OCI-LY7 (cell line): ENCODE measurements at regions not wholly inside any gene's neighbourhood (a gene's known extent, or its start where the extent isn't known, plus 50 kb on each side); places are given as distances from the start of the nearest gene placed in this dataset.

Experiments
- BruUV-seq: library from RNA; stranded (reverse); fragments of 400-500 nt; replicated peaks from 2 replicates; lab custom pipeline; 2021; lab: Mats Ljungman, UMichigan
- CTCF ChIA-PET: fragments of 300-600 bp; sonication (Branson Sonifier 250); formaldehyde crosslinking; loops from one replicate; lab custom pipeline; 2022; ENCODE audit warnings: antibody characterized with exemption; ENCODE audit not compliant: unreplicated experiment; lab: Charles Lee
- POLR2A ChIA-PET: fragments of 300-600 bp; sonication (Branson Sonifier 250); formaldehyde crosslinking; loops from one replicate; lab custom pipeline; 2022; ENCODE audit warnings: antibody characterized with exemption; lab: Charles Lee
- DNase-seq: peaks from one replicate; pipeline ENCODE4 v3.0.0-alpha.2; 2015; ENCODE audit warnings: low spot score
- H2AFZ ChIP-seq: fragments of 200-600 bp; sonication (generic), shearing (Covaris generic); 2 replicates; pipeline ENCODE4 v1.6.1; 2014; ENCODE audit warnings: mild to moderate bottlenecking, antibody characterized with exemption, low read length, moderate library complexity
- H3K27ac ChIP-seq: fragments of 200-600 bp; sonication (generic); 2 replicates; pipeline ENCODE4 v1.5.1; 2014; ENCODE audit warnings: mixed run types, low read depth, mild to moderate bottlenecking, moderate library complexity, low read length, inconsistent platforms; ENCODE audit not compliant: poor library complexity, severe bottlenecking
- H3K36me3 ChIP-seq: fragments of 200-600 bp; sonication (generic); 2 replicates; pipeline ENCODE4 v1.6.1; 2014; ENCODE audit warnings: mild to moderate bottlenecking, antibody characterized with exemption, low read length, moderate library complexity, mixed read lengths; ENCODE audit not compliant: insufficient read depth
- H3K4me1 ChIP-seq: fragments of 200-600 bp; sonication (generic); 2 replicates; pipeline ENCODE4 v1.5.1; 2014; ENCODE audit warnings: mild to moderate bottlenecking, low read length; ENCODE audit not compliant: insufficient read depth, poor library complexity, severe bottlenecking
- H3K4me2 ChIP-seq: fragments of 200-600 bp; sonication (generic); 2 replicates; pipeline ENCODE4 v1.6.1; 2014; ENCODE audit warnings: mild to moderate bottlenecking, low read length
- H3K4me3 ChIP-seq: fragments of 200-600 bp; sonication (generic); 2 replicates; pipeline ENCODE4 v1.5.1; 2014; ENCODE audit warnings: mild to moderate bottlenecking, low read depth, low read length; ENCODE audit not compliant: poor library complexity, severe bottlenecking
- H3K79me2 ChIP-seq: fragments of 200-600 bp; sonication (generic); 2 replicates; pipeline ENCODE4 v1.6.1; 2016; ENCODE audit warnings: low read depth, mild to moderate bottlenecking, low read length, moderate library complexity, mixed read lengths; ENCODE audit not compliant: insufficient read depth
- H3K9me2 ChIP-seq: fragments of 200-600 bp; sonication (generic); 2 replicates; pipeline ENCODE4 v1.6.1; 2016; ENCODE audit warnings: mild to moderate bottlenecking, low read length, mixed read lengths; ENCODE audit not compliant: insufficient read depth
- H3K9me3 ChIP-seq: fragments of 200-600 bp; sonication (generic); 2 replicates; pipeline ENCODE4 v1.6.1; 2014; ENCODE audit warnings: mild to moderate bottlenecking, mixed run types, low read length, mixed read lengths
- H4K20me1 ChIP-seq: fragments of 200-600 bp; sonication (generic); 2 replicates; pipeline ENCODE4 v1.6.1; 2014; ENCODE audit warnings: mild to moderate bottlenecking, antibody characterized with exemption, low read length, moderate library complexity, mixed read lengths; ENCODE audit not compliant: insufficient read depth
- EZH2phosphoT487 ChIP-seq: fragments of 200-600 bp; sonication (generic); IDR thresholded peaks from 2 replicates; pipeline ENCODE4 v1.6.1; 2018; ENCODE audit warnings: low read depth, borderline replicate concordance, mild to moderate bottlenecking, mixed run types, antibody characterized with exemption, low read length, moderate library complexity, mixed read lengths
- intact Hi-C: fragments of 100-400 bp; cut with micrococcal nuclease; formaldehyde crosslinking; loops from one replicate; pipeline ENCODE4 v1.10.0; 2022; ENCODE audit not compliant: unreplicated experiment
- TF ChIP-seq, protein P1 (sequence below): fragments of 200-600 bp; sonication (generic); conservative IDR thresholded peaks from 2 replicates; pipeline ENCODE4 v1.5.1; 2014; ENCODE audit warnings: mild to moderate bottlenecking, antibody characterized with exemption, low read length, moderate library complexity, mixed read lengths

DNA sequence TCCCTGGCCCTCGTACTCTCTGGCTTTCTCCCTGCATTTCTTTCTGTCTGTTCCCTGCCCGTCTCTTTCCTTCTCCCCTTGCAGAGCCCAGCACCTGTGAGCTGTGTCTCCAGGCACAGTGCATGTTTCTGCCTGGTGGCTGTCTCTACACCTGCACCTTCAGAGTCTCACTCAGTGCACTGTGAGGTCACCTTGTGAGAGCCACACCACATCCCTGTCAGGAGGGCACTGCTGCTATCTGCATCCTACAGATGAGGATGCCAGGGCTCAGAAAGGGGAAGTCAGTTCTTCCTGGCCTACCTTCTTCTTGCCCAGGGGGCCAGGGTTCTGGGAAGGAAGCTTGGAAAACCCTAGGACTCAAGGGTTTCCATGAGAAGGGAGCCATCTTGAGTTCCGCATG is 69.7 kb upstream of the NEURL1B start:
- Histone ChIP-seq H3K27ac (no peak overlapping the region), H3K9me2 (no peaks in the 10 kb centered on the region), H3K4me2 (no peak overlapping the region), H3K4me3 (no peak overlapping the region), H3K4me1 (no peaks in the 10 kb centered on the region), H3K9me3 (no peaks in the 10 kb centered on the region), H3K36me3 (no peaks in the 10 kb centered on the region), H3K79me2 (no peaks in the 10 kb centered on the region), H2AFZ (no peak overlapping the region), H4K20me1 (no peaks in the 10 kb centered on the region)
- TF ChIP-seq, protein P1, sequence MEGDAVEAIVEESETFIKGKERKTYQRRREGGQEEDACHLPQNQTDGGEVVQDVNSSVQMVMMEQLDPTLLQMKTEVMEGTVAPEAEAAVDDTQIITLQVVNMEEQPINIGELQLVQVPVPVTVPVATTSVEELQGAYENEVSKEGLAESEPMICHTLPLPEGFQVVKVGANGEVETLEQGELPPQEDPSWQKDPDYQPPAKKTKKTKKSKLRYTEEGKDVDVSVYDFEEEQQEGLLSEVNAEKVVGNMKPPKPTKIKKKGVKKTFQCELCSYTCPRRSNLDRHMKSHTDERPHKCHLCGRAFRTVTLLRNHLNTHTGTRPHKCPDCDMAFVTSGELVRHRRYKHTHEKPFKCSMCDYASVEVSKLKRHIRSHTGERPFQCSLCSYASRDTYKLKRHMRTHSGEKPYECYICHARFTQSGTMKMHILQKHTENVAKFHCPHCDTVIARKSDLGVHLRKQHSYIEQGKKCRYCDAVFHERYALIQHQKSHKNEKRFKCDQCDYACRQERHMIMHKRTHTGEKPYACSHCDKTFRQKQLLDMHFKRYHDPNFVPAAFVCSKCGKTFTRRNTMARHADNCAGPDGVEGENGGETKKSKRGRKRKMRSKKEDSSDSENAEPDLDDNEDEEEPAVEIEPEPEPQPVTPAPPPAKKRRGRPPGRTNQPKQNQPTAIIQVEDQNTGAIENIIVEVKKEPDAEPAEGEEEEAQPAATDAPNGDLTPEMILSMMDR = no peak
- TF ChIP-seq EZH2phosphoT487 = no peak
- intact Hi-C loops = no loop called here
- DNase-seq = no peak
- ChIA-PET POLR2A (interaction anchor here (0.6 to 1.2 kb wide), 2 partner anchors 35 to 206 kb away, joined by 3 to 6 read pairs; no protein-coding TSS in a partner anchor), CTCF (no interaction called here)
- no TSS peak for BruUV-seq

DNA sequence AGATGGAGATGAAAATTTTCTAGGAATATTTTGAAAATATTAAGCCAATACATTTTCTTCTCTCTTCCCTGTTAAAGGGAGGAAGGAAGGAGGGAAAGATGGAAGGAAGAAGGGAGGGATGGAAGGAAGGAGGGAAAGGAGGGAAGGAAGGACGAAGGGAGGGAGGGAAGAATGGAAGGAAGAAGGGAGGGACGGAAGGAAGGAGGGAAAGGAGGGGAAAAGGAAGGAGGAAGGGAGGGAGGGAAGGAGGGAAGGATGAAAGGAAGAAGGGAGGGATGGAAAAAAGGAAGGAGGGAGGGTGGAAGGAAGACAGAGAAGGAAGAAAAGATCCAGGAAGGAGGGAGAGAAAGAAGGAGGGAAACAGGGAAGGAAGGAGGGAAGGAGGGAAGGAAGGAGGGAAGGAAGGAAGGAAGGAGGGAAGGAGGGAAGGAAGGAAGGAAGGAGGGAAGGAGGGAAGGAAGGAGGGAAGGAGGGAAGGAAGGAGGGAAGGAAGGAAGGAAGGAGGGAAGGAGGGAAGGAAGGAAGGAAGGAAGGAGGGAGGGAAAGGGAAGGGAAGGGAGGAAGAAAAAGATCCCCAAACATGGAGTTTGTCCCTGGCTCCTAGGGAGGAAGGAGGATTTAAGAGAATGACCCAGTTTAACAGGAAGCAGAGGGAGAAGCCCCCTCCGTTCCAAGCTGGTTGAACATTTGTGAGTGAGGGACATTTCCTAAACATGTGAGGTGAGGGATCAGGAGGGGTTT is 70.3 kb upstream of the NEURL1B start:
- no peak for TF ChIP-seq EZH2phosphoT487
- TF ChIP-seq, protein P1 = no peak
- ChIA-PET POLR2A (interaction anchor here (0.6 to 1.2 kb wide), 3 partner anchors 36 to 1869 kb away, joined by 3 to 6 read pairs (median 3); no protein-coding TSS in a partner anchor), CTCF (no interaction called here)
- H3K4me2 ChIP-seq = no peak overlapping the region
- no peaks in the 10 kb centered on the region for H3K4me1 ChIP-seq
- no peak overlapping the region for H3K4me3 ChIP-seq
- H2AFZ ChIP-seq = no peak overlapping the region
- H3K9me3 ChIP-seq = no peaks in the 10 kb centered on the region
- no peaks in the 10 kb centered on the region for H3K9me2 ChIP-seq
- H3K27ac ChIP-seq = no peak overlapping the region
- no TSS peak for BruUV-seq
- H3K79me2 ChIP-seq = no peaks in the 10 kb centered on the region
- DNase-seq = no peak
- H3K36me3 ChIP-seq = no peaks in the 10 kb centered on the region
- intact Hi-C loops = no loop called here
- no peaks in the 10 kb centered on the region for H4K20me1 ChIP-seq
